Mesodermal cell (in vitro differentiated cells): ENCODE measurements at regions not wholly inside any gene's neighbourhood (a gene's known extent, or its start where the extent isn't known, plus 50 kb on each side); places are given as distances from the start of the nearest gene placed in this dataset.

Experiments used
- H3K27ac ChIP-seq: 2 replicates; pipeline ENCODE4 v1.7.0; 2013; ENCODE audit warnings: mild to moderate bottlenecking, low read depth, low read length, moderate library complexity; ENCODE audit not compliant: severe bottlenecking
- H3K36me3 ChIP-seq: 2 replicates; pipeline ENCODE4 v1.7.1; 2013; ENCODE audit warnings: mild to moderate bottlenecking, low read length, moderate library complexity; ENCODE audit not compliant: control insufficient read depth, insufficient read depth
- H3K4me1 ChIP-seq: one replicate; pipeline ENCODE4 v1.7.1; 2013; ENCODE audit warnings: mild to moderate bottlenecking, low read length; ENCODE audit not compliant: insufficient read depth, control insufficient read depth, poor library complexity, severe bottlenecking
- H3K4me3 ChIP-seq: 2 replicates; pipeline ENCODE4 v1.7.0; 2013; ENCODE audit warnings: low read length, control low read depth, mild to moderate bottlenecking; ENCODE audit not compliant: insufficient read depth, poor library complexity, severe bottlenecking; ENCODE audit errors: extremely low read depth
- H3K9me3 ChIP-seq: 2 replicates; pipeline ENCODE4 v1.7.1; 2013; ENCODE audit warnings: mild to moderate bottlenecking, low read length, moderate library complexity; ENCODE audit not compliant: control insufficient read depth
- WGBS, 2 experiments: methylation state at CpG; one replicate each; pipeline ENCODE4 v1.1.5; 2013; ENCODE audit warnings: missing lambda C conversion rate in 2 of 2; ENCODE audit not compliant: insufficient coverage in 2 of 2; 5-methylcytosine and 5-hydroxymethylcytosine counted together

DNA sequence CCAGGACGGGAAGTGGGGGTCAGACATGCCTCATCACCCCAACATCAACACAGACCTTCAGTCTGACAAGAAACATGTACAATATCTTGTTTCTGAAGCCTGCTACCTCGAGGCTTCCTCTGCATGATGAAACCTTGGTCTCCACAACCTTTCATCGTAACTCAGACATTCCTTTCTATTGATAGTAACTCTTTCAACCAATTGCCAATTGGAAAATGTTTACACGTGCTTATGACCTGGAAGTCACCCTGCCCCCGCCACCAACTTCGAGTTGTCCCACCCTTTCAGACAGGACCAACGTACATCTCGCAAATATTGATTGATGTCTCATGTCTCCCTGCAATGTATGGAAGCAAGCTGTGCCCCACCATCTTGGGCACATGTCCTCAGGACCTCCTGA lies 159.5 kb downstream of the ETS2 start:
- WGBS, 2 experiments, result 89 to 92% methylated on average over 7 to 8 of the region's 8 CpGs
- H3K36me3 ChIP-seq, result no peaks in the 10 kb centered on the region
- H3K4me1 ChIP-seq, result peaks cover 7% of the 10 kb centered on the region
- no peaks in the 10 kb centered on the region for H3K9me3 ChIP-seq
- H3K4me3 ChIP-seq, result no peak overlapping the region
- H3K27ac ChIP-seq, result no peak overlapping the region

DNA sequence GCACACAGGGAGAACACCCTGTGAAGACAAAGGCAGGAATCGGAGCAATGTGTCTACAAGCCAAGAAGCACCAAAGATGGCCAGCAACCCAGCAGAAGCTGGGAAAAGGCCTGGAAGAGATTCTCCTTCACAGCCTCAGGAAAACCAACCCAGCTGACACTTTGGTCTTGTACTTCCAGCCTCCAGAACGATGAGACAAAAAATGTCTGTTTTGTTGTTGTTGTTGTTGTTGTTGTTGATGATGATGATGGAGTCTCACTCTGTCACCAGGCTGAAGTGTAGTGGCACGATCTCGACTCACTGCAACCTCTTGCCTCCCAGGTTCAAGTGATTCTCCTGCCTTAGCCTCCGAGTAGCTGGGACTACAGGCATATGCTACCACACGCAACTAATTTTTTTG lies 157.3 kb downstream of the ETS2 start:
- no peaks in the 10 kb centered on the region for H3K9me3 ChIP-seq
- no peak overlapping the region for H3K4me3 ChIP-seq
- peaks cover 7% of the 10 kb centered on the region for H3K4me1 ChIP-seq
- WGBS, 2 experiments, result 76 to 91% methylated on average over 3 of the region's 6 CpGs
- no peak overlapping the region for H3K27ac ChIP-seq
- no peaks in the 10 kb centered on the region for H3K36me3 ChIP-seq

DNA sequence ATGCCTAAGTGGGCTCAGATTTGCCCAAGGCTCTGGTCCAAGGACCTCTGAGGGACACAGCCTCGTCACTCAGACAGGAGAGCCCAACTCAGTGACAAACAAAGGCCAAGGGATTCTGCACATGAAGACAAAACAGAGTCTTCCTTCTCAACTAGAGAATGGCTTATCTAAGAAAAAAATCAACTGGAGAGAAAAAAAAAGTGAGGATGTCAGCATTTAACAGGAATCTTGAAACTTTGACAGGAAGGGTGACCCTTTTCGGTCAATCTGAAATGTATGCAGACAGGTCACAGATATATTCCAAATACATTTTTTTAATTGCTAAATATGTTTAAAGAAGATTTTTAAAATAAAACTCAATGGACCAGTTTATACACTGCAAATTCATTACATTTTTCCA lies 154.5 kb downstream of the ETS2 start:
- Histone ChIP-seq H3K9me3 (no peaks in the 10 kb centered on the region), H3K27ac (no peak overlapping the region), H3K4me3 (no peak overlapping the region), H3K4me1 (peaks cover 6% of the 10 kb centered on the region), H3K36me3 (no peaks in the 10 kb centered on the region)
- 71 to 100% methylated on average over 1 of the region's 2 CpGs for WGBS, 2 experiments

DNA sequence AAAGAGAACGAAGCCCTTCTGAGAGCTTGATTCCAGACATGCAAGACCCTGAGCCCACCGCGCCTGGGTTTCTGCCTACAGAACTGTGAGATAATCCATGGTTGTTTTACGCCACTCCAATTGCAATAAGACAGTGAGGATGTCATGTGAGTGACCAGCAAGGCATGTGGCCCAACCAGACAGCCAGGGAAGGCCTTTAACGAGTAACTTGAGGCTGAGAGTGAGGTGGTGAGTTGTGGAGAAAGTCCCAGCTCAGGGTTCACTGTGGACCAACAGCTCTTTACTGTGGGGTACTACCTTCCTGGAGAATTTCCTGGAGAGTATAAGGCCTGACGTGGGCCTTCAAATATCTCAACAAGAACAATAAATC lies 153.9 kb downstream of the ETS2 start:
- peaks cover 4% of the 10 kb centered on the region for H3K4me1 ChIP-seq
- H3K27ac ChIP-seq, result no peak overlapping the region
- 88 to 94% methylated on average over 6 of the region's 6 CpGs for WGBS, 2 experiments
- no peak overlapping the region for H3K4me3 ChIP-seq
- no peaks in the 10 kb centered on the region for H3K36me3 ChIP-seq
- H3K9me3 ChIP-seq, result no peaks in the 10 kb centered on the region

DNA sequence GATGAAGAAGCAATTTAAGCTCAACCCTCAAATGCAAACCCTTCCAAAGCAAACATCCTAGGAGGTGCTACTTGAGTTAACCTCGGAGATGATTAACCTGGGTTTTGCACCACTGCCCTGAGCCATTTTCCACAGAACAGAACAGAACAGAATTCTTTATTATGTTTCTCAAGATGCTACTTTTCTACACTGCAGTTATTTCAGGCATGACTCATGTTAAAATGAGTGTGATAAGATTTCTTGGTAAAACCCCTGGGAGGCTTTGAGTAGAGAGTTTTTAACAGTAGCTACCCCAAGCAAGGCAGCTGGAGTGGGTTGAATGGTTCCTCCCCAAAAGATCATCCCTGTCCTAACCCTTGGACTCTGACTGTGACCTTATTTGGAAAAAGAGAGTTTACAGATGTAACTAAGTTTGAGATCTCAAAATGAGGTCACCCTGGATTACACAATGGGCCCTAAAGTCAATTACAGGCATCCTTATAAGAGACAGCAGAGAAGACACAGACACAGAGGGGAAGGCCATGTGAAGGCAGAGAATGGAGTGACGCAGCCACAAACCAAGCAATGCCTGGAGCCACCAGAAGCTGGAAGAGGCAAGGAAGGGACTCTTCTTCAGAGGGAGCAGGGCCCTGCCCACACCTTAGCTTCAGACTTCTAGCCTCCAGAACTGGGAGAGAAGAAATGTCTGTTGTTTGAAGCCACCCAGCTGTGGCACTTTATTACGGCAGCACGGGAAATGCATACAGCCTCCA lies 153.4 kb downstream of the ETS2 start:
- peaks cover 4% of the 10 kb centered on the region for H3K4me1 ChIP-seq
- H3K4me3 ChIP-seq, result no peak overlapping the region
- no peak overlapping the region for H3K27ac ChIP-seq
- H3K9me3 ChIP-seq, result no peaks in the 10 kb centered on the region
- H3K36me3 ChIP-seq, result no peaks in the 10 kb centered on the region
- 93 to 100% methylated on average over 3 of the region's 4 CpGs for WGBS, 2 experiments

DNA sequence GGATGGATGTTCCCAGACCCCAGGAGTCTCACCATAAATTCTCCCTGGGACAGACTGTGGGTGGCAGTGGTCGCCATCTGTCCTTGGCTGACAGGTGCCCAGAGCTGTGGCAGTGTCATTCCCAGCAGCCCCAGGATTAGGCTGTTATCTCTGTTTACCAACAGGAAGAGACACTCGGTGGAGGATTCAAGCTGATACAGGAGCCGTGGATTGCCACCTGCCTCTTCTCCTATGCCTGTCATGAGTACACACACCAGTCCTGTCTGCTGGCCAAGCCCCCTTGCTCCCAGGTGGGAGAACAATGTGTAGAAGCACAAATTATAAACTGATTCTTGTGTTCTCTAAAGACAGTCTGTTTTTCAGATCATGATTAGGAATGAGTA lies 152.6 kb downstream of the ETS2 start:
- Histone ChIP-seq H3K4me1 (peaks cover 4% of the 10 kb centered on the region), H3K4me3 (no peak overlapping the region), H3K27ac (no peak overlapping the region), H3K9me3 (no peaks in the 10 kb centered on the region), H3K36me3 (no peaks in the 10 kb centered on the region)
- 95 to 96% methylated on average over 2 to 3 of the region's 3 CpGs for WGBS, 2 experiments

DNA sequence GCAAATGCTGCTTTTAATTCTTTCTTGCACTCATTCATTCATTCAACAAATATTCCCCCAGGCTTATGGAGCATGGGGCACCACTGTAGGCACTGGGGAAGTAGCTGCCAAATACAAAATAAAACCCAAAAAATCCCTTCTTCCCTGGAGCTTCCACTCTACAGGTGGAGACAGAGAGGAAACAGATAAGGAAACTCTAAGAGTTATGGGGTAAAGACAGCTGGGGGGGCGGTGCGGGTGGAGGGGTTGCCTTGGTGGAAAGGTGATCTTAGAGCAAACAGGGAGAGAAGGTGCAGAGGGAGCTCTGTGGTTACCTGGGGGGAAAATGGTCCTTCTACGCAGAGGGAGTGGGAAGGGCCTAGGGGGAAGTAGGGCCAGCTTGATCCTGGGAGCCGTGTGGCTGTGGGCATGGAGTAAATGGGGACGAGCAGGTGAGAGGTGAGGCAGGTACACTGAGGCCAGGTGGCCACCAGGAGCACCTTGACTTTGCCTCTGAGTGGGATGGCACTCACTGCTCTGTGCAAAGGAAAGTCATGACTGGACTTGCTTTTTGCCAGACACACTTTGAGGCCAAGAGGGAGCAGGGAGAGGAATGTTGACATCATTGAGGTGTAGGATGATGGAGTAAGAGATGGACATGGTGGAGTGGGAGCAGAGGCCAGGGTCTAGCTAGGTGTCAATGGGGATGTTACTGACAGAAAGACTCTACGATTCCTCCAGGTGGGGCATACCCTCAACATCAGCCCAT lies 152.0 kb downstream of the ETS2 start:
- Histone ChIP-seq H3K4me3 (no peak overlapping the region), H3K9me3 (no peaks in the 10 kb centered on the region), H3K36me3 (no peaks in the 10 kb centered on the region), H3K4me1 (peaks cover 4% of the 10 kb centered on the region), H3K27ac (no peak overlapping the region)
- WGBS, 2 experiments, result 82 to 90% methylated on average over 3 to 5 of the region's 6 CpGs

DNA sequence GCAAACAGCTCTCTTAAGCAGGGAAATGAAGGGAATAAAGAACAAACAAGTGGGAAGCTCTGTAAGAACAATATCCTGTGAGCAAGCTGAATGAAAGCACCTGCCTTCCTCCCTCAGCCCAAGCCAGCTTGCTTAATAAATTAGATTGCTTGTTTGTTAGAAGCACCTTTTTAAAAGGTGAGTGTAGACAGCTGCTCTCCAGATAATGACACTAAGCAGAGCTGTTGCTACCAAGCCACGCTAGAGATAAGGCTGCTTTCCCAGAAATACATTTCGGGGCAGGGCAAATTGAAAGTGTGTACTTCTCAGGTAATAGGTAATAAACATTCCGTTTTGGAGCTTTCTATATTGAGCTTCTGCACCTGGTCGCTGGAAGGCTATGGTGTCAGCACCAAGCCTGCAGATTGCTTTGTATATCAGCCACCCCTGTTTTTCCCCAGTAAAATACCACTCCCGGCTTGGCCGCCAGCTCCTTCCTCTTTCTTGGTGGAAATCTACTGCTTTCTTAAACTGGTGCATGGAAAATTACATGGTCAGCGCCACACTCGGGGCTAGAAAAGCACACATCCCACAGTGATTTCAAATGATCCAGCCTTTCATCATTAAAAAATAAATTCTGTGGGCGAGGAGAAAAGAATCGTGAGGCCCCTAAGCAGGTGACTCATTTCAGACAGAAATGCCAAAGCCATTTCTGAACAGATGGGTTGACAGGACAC lies 151.3 kb downstream of the ETS2 start:
- no peaks in the 10 kb centered on the region for H3K36me3 ChIP-seq
- 87% methylated on average over 7 to 8 of the region's 10 CpGs for WGBS, 2 experiments
- H3K9me3 ChIP-seq, result no peaks in the 10 kb centered on the region
- no peak overlapping the region for H3K27ac ChIP-seq
- peaks cover 4% of the 10 kb centered on the region for H3K4me1 ChIP-seq
- H3K4me3 ChIP-seq, result no peak overlapping the region

DNA sequence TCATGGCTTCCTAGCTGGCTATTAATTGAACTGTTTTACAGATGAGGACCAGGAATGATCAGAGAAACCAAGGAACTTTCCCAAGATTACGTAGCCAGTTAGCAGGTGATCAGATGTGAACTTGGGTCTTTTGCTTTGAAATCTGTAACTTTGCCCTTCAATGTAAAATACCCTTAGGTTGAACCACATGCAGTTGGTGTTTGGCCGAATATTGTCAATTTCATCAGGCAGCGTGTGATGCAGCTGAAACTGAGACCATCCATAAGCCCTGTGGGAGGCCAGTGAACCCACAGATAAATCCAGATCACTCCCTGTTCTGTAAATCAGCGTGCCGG lies 150.8 kb downstream of the ETS2 start:
- no peaks in the 10 kb centered on the region for H3K36me3 ChIP-seq
- H3K4me1 ChIP-seq, result peaks cover 4% of the 10 kb centered on the region
- no peaks in the 10 kb centered on the region for H3K9me3 ChIP-seq
- H3K4me3 ChIP-seq, result no peak overlapping the region
- no peak overlapping the region for H3K27ac ChIP-seq
- whole genome bisulfite sequencing, 2 experiments, result 98% methylated on average over 4 to 5 of the region's 5 CpGs

DNA sequence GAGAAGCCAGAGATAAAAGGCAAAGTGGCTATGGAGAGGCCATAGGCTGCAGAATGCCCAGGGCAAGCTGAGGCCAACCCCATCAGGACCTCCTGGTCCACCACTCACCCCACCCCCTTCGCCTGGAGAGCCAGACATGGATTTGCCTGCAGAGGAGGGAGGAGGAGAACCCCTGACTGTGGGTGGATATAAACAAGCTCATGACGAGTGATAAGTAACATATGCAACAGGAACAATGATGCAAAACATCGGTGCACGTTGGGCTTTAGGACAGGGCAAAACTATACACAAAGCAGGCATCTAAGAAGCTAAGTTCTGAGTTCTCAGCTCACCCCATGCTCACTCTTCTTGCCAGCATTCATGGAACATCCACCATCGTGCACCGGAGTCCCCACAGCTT lies 150.3 kb downstream of the ETS2 start:
- Histone ChIP-seq H3K36me3 (no peaks in the 10 kb centered on the region), H3K9me3 (no peaks in the 10 kb centered on the region), H3K4me3 (no peak overlapping the region), H3K4me1 (peaks cover 4% of the 10 kb centered on the region), H3K27ac (no peak overlapping the region)
- WGBS, 2 experiments, result 90 to 98% methylated on average over 5 of the region's 6 CpGs

DNA sequence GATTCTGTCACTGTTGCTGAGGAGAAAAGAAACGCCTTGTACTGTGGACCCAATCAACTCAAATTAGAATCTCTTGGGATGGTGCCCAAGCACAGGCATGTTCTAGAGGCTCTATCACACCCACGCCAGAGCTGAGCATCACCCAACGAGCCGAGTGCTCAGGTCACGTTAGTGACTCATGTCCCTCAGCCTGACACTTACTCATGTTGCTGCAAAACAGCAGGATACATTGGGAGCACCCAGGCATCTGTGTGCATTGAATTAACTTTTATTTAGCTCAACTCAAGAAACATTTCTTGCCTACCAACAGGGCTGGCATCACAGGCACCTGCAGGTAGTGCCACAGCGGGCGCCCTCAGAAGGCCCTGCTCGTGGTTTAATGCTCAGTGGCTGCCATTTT lies 149.8 kb downstream of the ETS2 start:
- H3K9me3 ChIP-seq, result no peaks in the 10 kb centered on the region
- H3K27ac ChIP-seq, result no peak overlapping the region
- H3K4me3 ChIP-seq, result no peak overlapping the region
- 93% methylated on average over 7 to 8 of the region's 8 CpGs for WGBS, 2 experiments
- peaks cover 4% of the 10 kb centered on the region for H3K4me1 ChIP-seq
- no peaks in the 10 kb centered on the region for H3K36me3 ChIP-seq
